Brain microvascular endothelial cell (primary cell): ENCODE measurements at regions not wholly inside any gene's neighbourhood (a gene's known extent, or its start where the extent isn't known, plus 50 kb on each side); places are given as distances from the start of the nearest gene placed in this dataset.

Experiments
- DNase-seq: peaks from one replicate; pipeline ENCODE4 v3.0.0-alpha.2; 2020
- H3K27ac ChIP-seq: fragments of 250-450 bp; sonication (Bioruptor Pico); 2 replicates; pipeline ENCODE4 v1.5.1; 2020; ENCODE audit warnings: mild to moderate bottlenecking, moderate library complexity
- H3K27me3 ChIP-seq: fragments of 250-450 bp; sonication (Bioruptor Pico); replicated peaks from 2 replicates; pipeline ENCODE4 v1.5.1; 2020; ENCODE audit warnings: mild to moderate bottlenecking
- H3K36me3 ChIP-seq: fragments of 250-450 bp; sonication (Bioruptor Pico); replicated peaks from 2 replicates; pipeline ENCODE4 v1.5.1; 2020; ENCODE audit warnings: mild to moderate bottlenecking
- H3K4me3 ChIP-seq: 2 replicates; pipeline ENCODE4 v1.5.1; 2011; ENCODE audit warnings: low read depth, mild to moderate bottlenecking, control low read depth, low read length, moderate library complexity
- in situ Hi-C: cut with HindIII; loops from 2 replicates; pipeline ENCODE4 v1.10.0; 2017; ENCODE audit warnings: low sequenced_read_pairs, low pct_ligation_motif_present
- TF ChIP-seq, protein P1 (sequence below): IDR thresholded peaks from 2 replicates; pipeline ENCODE4 v1.5.1; 2011; ENCODE audit warnings: low read depth, mild to moderate bottlenecking, moderate library complexity, low read length, control low read depth, inconsistent platforms; ENCODE audit errors: missing control alignments

DNA sequence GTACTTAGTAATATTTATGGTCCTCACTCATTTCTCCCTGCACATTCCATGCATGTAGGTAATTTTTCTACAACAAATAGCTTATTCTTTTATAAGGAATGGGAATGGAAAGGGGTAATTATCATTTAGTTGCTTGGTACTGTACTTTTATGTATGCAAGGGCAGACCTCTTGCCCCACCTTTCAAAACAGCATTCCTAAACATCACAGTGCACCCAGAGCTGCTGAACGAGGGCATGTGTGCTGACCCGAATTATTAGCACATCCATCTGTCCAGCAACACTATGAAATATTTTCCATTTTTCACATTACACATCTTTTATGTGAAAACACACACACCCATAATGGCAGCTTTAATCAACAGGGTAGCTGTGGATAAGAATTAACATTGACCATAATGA lies 228.6 kb upstream of the ARRDC3 start:
- Histone ChIP-seq H3K36me3 (no peaks in the 10 kb centered on the region), H3K27me3 (no peaks in the 10 kb centered on the region), H3K4me3 (no peak overlapping the region), H3K27ac (no peak overlapping the region)
- DNase-seq: no peak
- in situ Hi-C loops: no loop called here
- TF ChIP-seq, protein P1, sequence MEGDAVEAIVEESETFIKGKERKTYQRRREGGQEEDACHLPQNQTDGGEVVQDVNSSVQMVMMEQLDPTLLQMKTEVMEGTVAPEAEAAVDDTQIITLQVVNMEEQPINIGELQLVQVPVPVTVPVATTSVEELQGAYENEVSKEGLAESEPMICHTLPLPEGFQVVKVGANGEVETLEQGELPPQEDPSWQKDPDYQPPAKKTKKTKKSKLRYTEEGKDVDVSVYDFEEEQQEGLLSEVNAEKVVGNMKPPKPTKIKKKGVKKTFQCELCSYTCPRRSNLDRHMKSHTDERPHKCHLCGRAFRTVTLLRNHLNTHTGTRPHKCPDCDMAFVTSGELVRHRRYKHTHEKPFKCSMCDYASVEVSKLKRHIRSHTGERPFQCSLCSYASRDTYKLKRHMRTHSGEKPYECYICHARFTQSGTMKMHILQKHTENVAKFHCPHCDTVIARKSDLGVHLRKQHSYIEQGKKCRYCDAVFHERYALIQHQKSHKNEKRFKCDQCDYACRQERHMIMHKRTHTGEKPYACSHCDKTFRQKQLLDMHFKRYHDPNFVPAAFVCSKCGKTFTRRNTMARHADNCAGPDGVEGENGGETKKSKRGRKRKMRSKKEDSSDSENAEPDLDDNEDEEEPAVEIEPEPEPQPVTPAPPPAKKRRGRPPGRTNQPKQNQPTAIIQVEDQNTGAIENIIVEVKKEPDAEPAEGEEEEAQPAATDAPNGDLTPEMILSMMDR: no peak

DNA sequence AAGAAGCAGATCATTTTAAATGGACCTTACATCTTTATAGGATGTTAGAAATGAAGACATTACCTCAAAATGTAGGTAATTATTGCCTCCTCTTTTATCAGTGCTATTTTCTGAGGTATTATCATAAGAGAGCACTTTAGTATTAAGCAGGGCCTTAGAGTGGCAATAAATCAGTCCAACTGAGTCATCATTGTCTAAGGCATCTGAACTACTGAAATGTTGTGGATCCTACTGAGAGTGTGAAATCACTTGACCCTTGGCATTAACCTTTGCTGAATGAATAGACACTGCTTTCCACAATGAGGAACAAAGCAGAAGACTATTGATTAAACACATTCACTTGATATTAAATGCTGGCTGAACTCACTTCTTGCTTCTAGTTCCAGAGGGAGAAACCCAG lies 224.6 kb upstream of the ARRDC3 start:
- H3K36me3 ChIP-seq: no peaks in the 10 kb centered on the region
- DNase-seq: no peak
- TF ChIP-seq, protein P1: no peak
- no peaks in the 10 kb centered on the region for H3K27me3 ChIP-seq
- H3K4me3 ChIP-seq: no peak overlapping the region
- H3K27ac ChIP-seq: no peak overlapping the region
- in situ Hi-C loops: no loop called here

DNA sequence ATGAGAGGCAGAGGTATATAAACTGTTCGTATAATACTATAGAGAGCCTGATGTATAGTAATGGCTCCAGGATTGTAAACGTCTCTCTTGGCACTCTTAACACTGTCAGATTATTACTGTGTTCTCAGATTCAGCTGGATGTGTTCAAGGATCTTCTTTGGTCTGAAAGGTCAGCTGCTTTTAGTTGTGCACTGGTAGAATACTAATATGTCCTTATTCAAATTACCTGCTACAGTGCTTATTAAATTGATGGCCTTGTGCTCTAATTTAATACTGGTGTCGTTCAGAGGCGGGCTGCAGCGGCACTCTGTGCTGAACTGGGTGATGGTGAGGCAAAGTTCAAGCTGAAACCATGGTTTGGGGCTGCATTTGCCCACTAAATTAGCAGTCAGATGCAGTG lies 216.7 kb upstream of the ARRDC3 start:
- TF ChIP-seq, protein P1: no peak
- H3K27ac ChIP-seq: no peak overlapping the region
- no peaks in the 10 kb centered on the region for H3K36me3 ChIP-seq
- DNase-seq: no peak
- in situ Hi-C loops: no loop called here
- no peaks in the 10 kb centered on the region for H3K27me3 ChIP-seq
- no peak overlapping the region for H3K4me3 ChIP-seq

DNA sequence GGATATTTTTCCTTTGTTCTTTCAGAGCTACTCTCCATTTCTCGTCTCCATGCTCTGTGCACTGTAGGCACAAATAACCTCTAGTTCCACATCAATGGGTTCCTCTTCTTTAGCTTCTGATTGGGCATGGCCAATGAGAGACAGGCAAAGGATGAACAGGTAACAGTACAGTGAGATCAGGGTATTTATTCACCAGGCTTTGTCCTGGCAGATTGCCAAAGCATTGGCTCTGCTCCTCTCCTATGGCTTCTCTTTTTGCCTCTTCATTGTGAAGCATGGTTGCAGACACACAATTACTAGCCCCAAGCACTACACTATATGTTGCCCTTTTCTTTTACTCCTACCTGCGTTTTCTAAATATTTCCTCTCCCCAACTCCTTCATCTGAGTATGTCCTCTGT lies 215.1 kb upstream of the ARRDC3 start:
- no peak overlapping the region for H3K27ac ChIP-seq
- H3K27me3 ChIP-seq: no peaks in the 10 kb centered on the region
- in situ Hi-C loops: no loop called here
- H3K4me3 ChIP-seq: no peak overlapping the region
- no peak for DNase-seq
- no peaks in the 10 kb centered on the region for H3K36me3 ChIP-seq
- TF ChIP-seq, protein P1: no peak

DNA sequence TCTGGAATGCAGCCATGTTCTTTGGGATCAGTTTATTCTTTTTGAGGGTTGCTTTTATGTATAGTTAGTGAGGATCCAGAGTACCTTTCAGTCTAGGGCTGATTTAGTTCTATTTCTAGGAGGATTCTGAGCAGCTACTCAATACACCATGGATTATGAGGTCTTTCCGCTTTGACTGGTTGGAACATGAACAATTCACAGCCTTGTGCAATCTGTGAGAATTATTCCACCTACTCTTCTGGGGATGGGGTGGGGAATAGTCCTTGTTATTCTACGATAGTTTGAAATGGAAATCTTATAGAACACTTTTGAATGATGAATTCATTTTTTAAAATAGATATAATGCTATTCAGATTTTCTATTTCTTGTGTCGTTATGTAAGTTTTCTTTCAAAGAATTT lies 212.3 kb upstream of the ARRDC3 start:
- Histone ChIP-seq H3K27ac (no peak overlapping the region), H3K4me3 (no peak overlapping the region), H3K36me3 (no peaks in the 10 kb centered on the region), H3K27me3 (no peaks in the 10 kb centered on the region)
- TF ChIP-seq, protein P1: no peak
- DNase-seq: no peak
- in situ Hi-C loops: no loop called here

DNA sequence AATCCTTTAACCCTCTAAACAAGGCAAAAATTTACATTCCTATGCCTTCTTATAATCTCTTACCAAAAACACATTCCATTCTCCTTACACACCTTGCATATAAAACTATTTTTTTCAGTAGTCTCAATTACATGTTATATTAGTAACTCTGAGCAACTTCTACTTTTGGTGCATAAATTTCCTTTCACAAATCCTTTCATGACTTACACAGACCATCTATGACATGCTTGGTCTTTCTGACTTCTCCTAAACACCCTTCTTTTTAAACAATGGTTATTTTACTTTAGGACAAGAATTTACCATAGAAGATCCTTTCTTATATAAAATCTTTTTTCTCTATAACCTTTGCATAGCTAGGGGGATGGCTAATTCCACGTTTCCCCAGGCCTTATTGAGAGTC lies 208.0 kb upstream of the ARRDC3 start:
- in situ Hi-C loops: no loop called here
- DNase-seq: no peak
- no peaks in the 10 kb centered on the region for H3K27me3 ChIP-seq
- no peak overlapping the region for H3K4me3 ChIP-seq
- TF ChIP-seq, protein P1: no peak
- H3K36me3 ChIP-seq: no peaks in the 10 kb centered on the region
- H3K27ac ChIP-seq: no peak overlapping the region
